GM23338 (cell line): ENCODE measurements at regions not wholly inside any gene's neighbourhood (a gene's known extent, or its start where the extent isn't known, plus 50 kb on each side); places are given as distances from the start of the nearest gene placed in this dataset.

Experiments used
- ATAC-seq: fragments of 200-7000 bp; cut with Tn5 transposase; 3 replicates; pipeline ENCODE4 v1.9.1; 2020
- DNase-seq: peaks from one replicate; pipeline ENCODE4 v3.0.0-alpha.2; 2015; ENCODE audit warnings: low spot score
- H2AFZ ChIP-seq: fragments of 200-600 bp; sonication (generic); 2 replicates; pipeline ENCODE4 v1.8.0; 2016; ENCODE audit warnings: antibody characterized with exemption, mild to moderate bottlenecking, moderate library complexity
- H3F3A ChIP-seq: fragments of 200-600 bp; sonication (generic); replicated peaks from 2 replicates; pipeline ENCODE4 v1.8.0; 2017; ENCODE audit warnings: antibody characterized with exemption, mixed run types, low read depth
- H3K27ac ChIP-seq: fragments of 200-600 bp; sonication (generic); 2 replicates; pipeline ENCODE4 v1.6.1; 2016; ENCODE audit warnings: low read depth
- H3K27me3 ChIP-seq: fragments of 200-600 bp; sonication (generic); 2 replicates; pipeline ENCODE4 v1.8.0; 2016; ENCODE audit warnings: mild to moderate bottlenecking, mixed run types, moderate library complexity; ENCODE audit not compliant: insufficient read depth
- H3K36me3 ChIP-seq: fragments of 200-600 bp; sonication (generic); 2 replicates; pipeline ENCODE4 v1.8.0; 2016; ENCODE audit warnings: mild to moderate bottlenecking; ENCODE audit not compliant: insufficient read depth
- H3K4me1 ChIP-seq: fragments of 200-600 bp; sonication (generic); 2 replicates; pipeline ENCODE4 v1.8.0; 2016; ENCODE audit warnings: mild to moderate bottlenecking, moderate library complexity; ENCODE audit not compliant: insufficient read depth
- H3K4me2 ChIP-seq: fragments of 200-600 bp; sonication (generic); 2 replicates; pipeline ENCODE4 v1.7.1; 2017; ENCODE audit warnings: mixed run types
- H3K4me3 ChIP-seq: fragments of 200-600 bp; sonication (generic); 2 replicates; pipeline ENCODE4 v1.6.1; 2016; ENCODE audit warnings: mixed run types
- H3K79me2 ChIP-seq: fragments of 200-600 bp; sonication (generic); replicated peaks from 2 replicates; pipeline ENCODE4 v1.8.0; 2017; ENCODE audit warnings: mild to moderate bottlenecking; ENCODE audit not compliant: insufficient read depth
- H3K9me2 ChIP-seq: fragments of 200-600 bp; sonication (generic); 2 replicates; pipeline ENCODE4 v1.8.0; 2017; ENCODE audit not compliant: insufficient read depth
- H4K20me1 ChIP-seq: fragments of 200-600 bp; sonication (generic); replicated peaks from 2 replicates; pipeline ENCODE4 v1.8.0; 2017; ENCODE audit warnings: mild to moderate bottlenecking; ENCODE audit not compliant: insufficient read depth
- H3K27ac Mint-ChIP-seq: 2 replicates; pipeline ENCODE4 v1.8.0; 2020; ENCODE audit warnings: inconsistent platforms, mild to moderate bottlenecking, moderate library complexity, mixed read lengths
- H3K27me3 Mint-ChIP-seq: 3 replicates; pipeline ENCODE4 v1.8.0; 2022; ENCODE audit warnings: low read depth, mild to moderate bottlenecking, moderate library complexity, mixed read lengths, inconsistent platforms; ENCODE audit not compliant: insufficient read depth, poor library complexity
- H3K36me3 Mint-ChIP-seq: 3 replicates; pipeline ENCODE4 v1.8.0; 2021; ENCODE audit warnings: low read depth, mild to moderate bottlenecking, inconsistent platforms, moderate library complexity, mixed read lengths
- H3K4me1 Mint-ChIP-seq: 3 replicates; pipeline ENCODE4 v1.8.0; 2020; ENCODE audit warnings: mild to moderate bottlenecking, inconsistent platforms, mixed read lengths
- H3K4me3 Mint-ChIP-seq: 3 replicates; pipeline ENCODE4 v1.8.0; 2021; ENCODE audit warnings: moderate library complexity, mild to moderate bottlenecking, inconsistent platforms, mixed read lengths
- H3K9me3 Mint-ChIP-seq: 3 replicates; pipeline ENCODE4 v1.8.0; 2020; ENCODE audit warnings: moderate library complexity, mild to moderate bottlenecking, inconsistent platforms, mixed read lengths
- CTCF ChIP-seq, 2 experiments: fragments of 200-600 bp in 1 of 2; sonication (generic) in 1 of 2; conservative IDR thresholded peaks; 2 replicates each; pipeline versions ENCODE4 v1.5.1 to v1.6.1; 2016 to 2017; ENCODE audit warnings: antibody characterized with exemption in 2 of 2, low read depth in 2 of 2, mild to moderate bottlenecking in 2 of 2, moderate library complexity in 1 of 2
- ETS1 ChIP-seq: IDR thresholded peaks from 2 replicates; pipeline ENCODE4 v1.6.1; 2016; ENCODE audit warnings: antibody characterized with exemption
- EZH2 ChIP-seq: fragments of 200-600 bp; sonication (generic); IDR thresholded peaks from one replicate; pipeline ENCODE4 v1.8.0; 2017; ENCODE audit warnings: antibody characterized with exemption, mild to moderate bottlenecking, low read depth; ENCODE audit not compliant: unreplicated experiment
- JUNB ChIP-seq: IDR thresholded peaks from one replicate; pipeline ENCODE4 v1.6.1; 2016; ENCODE audit warnings: antibody characterized with exemption; ENCODE audit not compliant: unreplicated experiment
- NANOG ChIP-seq: IDR thresholded peaks from 2 replicates; pipeline ENCODE4 v1.6.1; 2016; ENCODE audit warnings: antibody characterized with exemption, borderline replicate concordance
- REST ChIP-seq: IDR thresholded peaks from one replicate; pipeline ENCODE4 v1.6.1; 2018; ENCODE audit warnings: antibody characterized with exemption; ENCODE audit not compliant: unreplicated experiment
- ZNF114 ChIP-seq: fragments of 250-450 bp; sonication (Bioruptor Pico); IDR thresholded peaks from 2 replicates; pipeline ENCODE4 v1.5.0; 2020; ENCODE audit warnings: mild to moderate bottlenecking, moderate library complexity
- ZNF331 ChIP-seq: fragments of 250-450 bp; sonication (Bioruptor Pico); IDR thresholded peaks from 2 replicates; pipeline ENCODE4 v1.5.0; 2020; ENCODE audit warnings: low read depth, mild to moderate bottlenecking, moderate library complexity

- no peaks in the 10 kb centered on the region for H3K27me3 Mint-ChIP-seq
- no peak overlapping the region for H3K27ac Mint-ChIP-seq
- no peaks in the 10 kb centered on the region for H3K36me3 ChIP-seq
- no peak overlapping the region for H3K4me3 Mint-ChIP-seq
- peaks cover 23% of the 10 kb centered on the region for H3K4me1 Mint-ChIP-seq
- DNase-seq, result no peak
- no peaks in the 10 kb centered on the region for H3K27me3 ChIP-seq
- peaks cover 21% of the 10 kb centered on the region; the same call in 2 of the 3 replicates for H3K36me3 Mint-ChIP-seq
- no peaks in the 10 kb centered on the region for H3F3A ChIP-seq
- H3K4me1 ChIP-seq, result peaks cover 13% of the 10 kb centered on the region
- H4K20me1 ChIP-seq, result no peaks in the 10 kb centered on the region
- no peak overlapping the region for H2AFZ ChIP-seq
- H3K4me3 ChIP-seq, result no peak overlapping the region
- no peak overlapping the region for H3K4me2 ChIP-seq
- no peaks in the 10 kb centered on the region for H3K9me2 ChIP-seq
- H3K27ac ChIP-seq, result no peak overlapping the region
- H3K9me3 Mint-ChIP-seq, result peaks cover 23% of the 10 kb centered on the region
- no peaks in the 10 kb centered on the region for H3K79me2 ChIP-seq
- no peak for ATAC-seq
- TF ChIP-seq ZNF114 (no peak), ETS1 (no peak), JUNB (no peak), EZH2 (no peak), NANOG (no peak), ZNF331 (CRISPR knock-in tag) (no peak)
Measured at GRCh38 chr5:167961731-167962130, 329.7 kb upstream of the WWC1 start.

- Histone ChIP-seq H4K20me1 (no peaks in the 10 kb centered on the region), H3K27ac (no peak overlapping the region), H3K4me2 (no peak overlapping the region), H3K4me3 (no peak overlapping the region), H3F3A (no peaks in the 10 kb centered on the region), H3K4me1 (peaks cover 13% of the 10 kb centered on the region), H3K79me2 (no peaks in the 10 kb centered on the region), H2AFZ (no peak overlapping the region), H3K36me3 (no peaks in the 10 kb centered on the region), H3K9me2 (no peaks in the 10 kb centered on the region), H3K27me3 (no peaks in the 10 kb centered on the region)
- Mint-ChIP-seq H3K4me1 (peaks cover 33% of the 10 kb centered on the region), H3K36me3 (peaks cover 3% of the 10 kb centered on the region; the same call in 2 of the 3 replicates), H3K27ac (no peak overlapping the region), H3K4me3 (no peak overlapping the region), H3K9me3 (peaks cover 8% of the 10 kb centered on the region), H3K27me3 (no peaks in the 10 kb centered on the region)
- ATAC-seq, result peak; percentile 79
- TF ChIP-seq CTCF (conservative IDR thresholded peaks at IDR 0.05; ENCODE audit: low read depth in 2 of 2), result peak; percentile 41 to 51
- no peak for TF ChIP-seq ZNF114
- peak; percentile 44 for DNase-seq
Measured at GRCh38 chr5:167964529-167964928, 326.9 kb upstream of the WWC1 start.

- Mint-ChIP-seq H3K27ac (peak overlapping the region; percentile 40; the same call in 1 of the 2 replicates), H3K4me3 (no peak overlapping the region), H3K9me3 (peaks cover 2% of the 10 kb centered on the region; the same call in 2 of the 3 replicates), H3K36me3 (no peaks in the 10 kb centered on the region), H3K27me3 (no peaks in the 10 kb centered on the region), H3K4me1 (peaks cover 33% of the 10 kb centered on the region)
- no peak for DNase-seq
- H3F3A ChIP-seq, result no peaks in the 10 kb centered on the region
- TF ChIP-seq CTCF (conservative IDR thresholded peaks at IDR 0.05; ENCODE audit: low read depth in 2 of 2) (no peak), ETS1 (no peak), REST (no peak), NANOG (no peak)
- no peak for ATAC-seq
- peaks cover 13% of the 10 kb centered on the region for H3K4me1 ChIP-seq
- H2AFZ ChIP-seq, result no peak overlapping the region
- no peaks in the 10 kb centered on the region for H3K36me3 ChIP-seq
- no peaks in the 10 kb centered on the region for H3K27me3 ChIP-seq
- H3K79me2 ChIP-seq, result no peaks in the 10 kb centered on the region
- H3K27ac ChIP-seq, result no peak overlapping the region
- H4K20me1 ChIP-seq, result no peaks in the 10 kb centered on the region
- H3K9me2 ChIP-seq, result no peaks in the 10 kb centered on the region
- H3K4me2 ChIP-seq, result no peak overlapping the region
- H3K4me3 ChIP-seq, result no peak overlapping the region
Measured at GRCh38 chr5:167965710-167966109, 325.7 kb upstream of the WWC1 start.
